GM12801 (cell line): ENCODE measurements at regions not wholly inside any gene's neighbourhood (a gene's known extent, or its start where the extent isn't known, plus 50 kb on each side); places are given as distances from the start of the nearest gene placed in this dataset.

Experiments
- TF ChIP-seq, protein P1 (sequence below): IDR thresholded peaks from one replicate; pipeline ENCODE4 v1.5.1; 2011; ENCODE audit warnings: control low read depth; ENCODE audit not compliant: insufficient read length; ENCODE audit errors: extremely low read depth

DNA sequence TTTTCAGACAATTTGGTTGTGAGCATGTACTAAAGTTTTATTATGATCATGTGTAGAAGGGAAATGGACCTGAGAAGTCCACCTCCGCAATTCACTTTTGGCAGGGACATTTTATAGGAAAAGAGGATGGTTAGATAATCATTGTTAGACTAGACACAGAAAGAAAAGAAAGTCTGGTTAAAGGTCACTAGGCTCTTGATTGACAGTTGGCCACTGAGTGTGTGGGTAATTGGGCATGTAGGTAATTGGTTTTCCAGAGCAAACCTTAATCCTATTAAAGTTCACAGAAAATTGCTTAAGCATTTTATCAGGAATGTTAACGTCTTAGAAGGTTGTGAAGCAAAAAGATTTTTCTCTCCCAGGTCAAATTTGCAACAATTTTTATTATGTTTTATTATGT is 158.5 kb upstream of the CLINT1 start:
- TF ChIP-seq, protein P1, sequence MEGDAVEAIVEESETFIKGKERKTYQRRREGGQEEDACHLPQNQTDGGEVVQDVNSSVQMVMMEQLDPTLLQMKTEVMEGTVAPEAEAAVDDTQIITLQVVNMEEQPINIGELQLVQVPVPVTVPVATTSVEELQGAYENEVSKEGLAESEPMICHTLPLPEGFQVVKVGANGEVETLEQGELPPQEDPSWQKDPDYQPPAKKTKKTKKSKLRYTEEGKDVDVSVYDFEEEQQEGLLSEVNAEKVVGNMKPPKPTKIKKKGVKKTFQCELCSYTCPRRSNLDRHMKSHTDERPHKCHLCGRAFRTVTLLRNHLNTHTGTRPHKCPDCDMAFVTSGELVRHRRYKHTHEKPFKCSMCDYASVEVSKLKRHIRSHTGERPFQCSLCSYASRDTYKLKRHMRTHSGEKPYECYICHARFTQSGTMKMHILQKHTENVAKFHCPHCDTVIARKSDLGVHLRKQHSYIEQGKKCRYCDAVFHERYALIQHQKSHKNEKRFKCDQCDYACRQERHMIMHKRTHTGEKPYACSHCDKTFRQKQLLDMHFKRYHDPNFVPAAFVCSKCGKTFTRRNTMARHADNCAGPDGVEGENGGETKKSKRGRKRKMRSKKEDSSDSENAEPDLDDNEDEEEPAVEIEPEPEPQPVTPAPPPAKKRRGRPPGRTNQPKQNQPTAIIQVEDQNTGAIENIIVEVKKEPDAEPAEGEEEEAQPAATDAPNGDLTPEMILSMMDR, result no peak

DNA sequence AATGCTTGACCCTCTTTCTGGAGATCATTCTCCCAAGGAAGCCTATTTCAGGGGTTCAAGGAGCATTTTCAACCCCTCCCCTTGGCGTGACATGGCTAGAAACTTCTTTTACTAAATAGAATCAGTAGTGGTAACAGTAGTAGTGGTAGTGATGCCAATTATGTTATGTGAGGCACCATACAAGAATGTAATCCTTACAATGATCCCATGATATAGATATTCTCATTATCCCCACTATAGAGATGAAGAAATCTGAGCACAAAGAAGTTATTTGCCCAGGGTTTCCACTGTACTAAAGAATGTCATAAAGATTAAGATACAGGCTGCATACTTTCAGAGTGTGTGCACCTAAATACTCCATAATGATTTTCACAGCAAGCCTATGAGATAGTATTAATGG is 155.4 kb upstream of the CLINT1 start:
- TF ChIP-seq, protein P1, result no peak

DNA sequence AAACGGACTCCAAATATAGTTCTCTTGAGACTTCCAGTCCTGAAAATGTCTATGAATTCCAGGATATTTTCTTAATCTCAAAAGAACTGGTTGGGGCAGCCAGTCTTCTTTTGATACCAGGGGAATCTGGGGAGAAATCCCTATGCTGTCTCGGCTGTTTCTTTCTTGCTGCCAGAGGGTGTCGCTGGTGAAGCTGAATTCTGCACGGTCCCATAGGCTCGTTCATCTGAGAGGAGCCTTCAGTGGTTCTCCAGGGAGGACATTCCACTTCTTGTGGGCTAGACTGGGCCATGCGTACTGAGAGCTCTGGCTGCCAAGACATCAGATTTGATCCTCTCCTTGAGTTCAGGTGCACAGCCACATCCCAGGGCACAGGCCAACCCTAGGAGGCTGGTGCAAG is 155.0 kb upstream of the CLINT1 start:
- TF ChIP-seq, protein P1, result no peak

DNA sequence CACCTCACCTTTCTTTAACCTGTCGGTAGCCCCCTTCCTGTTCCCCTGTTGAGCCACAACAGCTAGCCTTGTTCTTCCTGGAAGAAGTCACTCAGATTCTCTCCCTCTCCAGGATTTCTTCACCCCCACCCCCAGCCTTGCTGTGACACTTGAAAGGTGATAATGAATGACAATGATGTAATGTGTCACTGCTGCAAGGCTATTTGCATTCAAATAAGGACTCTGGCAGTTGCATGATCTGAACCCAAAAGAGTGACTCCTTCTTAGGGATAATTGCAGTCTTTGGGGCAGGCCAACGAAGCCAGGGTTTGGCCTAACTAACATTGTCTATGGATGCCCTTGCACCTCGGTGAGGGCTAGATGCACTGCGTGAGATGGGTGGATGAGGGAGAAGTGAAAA is 154.4 kb upstream of the CLINT1 start:
- TF ChIP-seq, protein P1, result no peak

DNA sequence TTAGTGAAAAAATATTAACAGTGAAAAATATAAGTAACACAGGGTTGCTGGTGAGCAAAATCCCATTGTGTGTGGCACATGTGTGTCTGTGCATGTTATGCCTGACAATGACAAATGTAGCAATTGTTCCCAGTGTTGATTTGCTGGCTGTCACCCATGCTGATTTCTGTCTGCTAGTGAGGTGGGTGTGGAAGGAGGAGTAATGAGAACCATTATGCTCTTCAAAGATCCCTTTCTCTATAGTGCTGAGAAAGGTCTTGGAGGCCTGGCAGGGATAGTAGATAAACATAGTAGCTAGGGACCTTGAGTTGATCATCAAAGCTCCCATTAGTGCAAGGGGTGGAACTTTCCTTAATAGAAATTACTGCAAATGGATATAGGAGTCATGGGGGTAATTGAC is 152.5 kb upstream of the CLINT1 start:
- TF ChIP-seq, protein P1, result no peak

DNA sequence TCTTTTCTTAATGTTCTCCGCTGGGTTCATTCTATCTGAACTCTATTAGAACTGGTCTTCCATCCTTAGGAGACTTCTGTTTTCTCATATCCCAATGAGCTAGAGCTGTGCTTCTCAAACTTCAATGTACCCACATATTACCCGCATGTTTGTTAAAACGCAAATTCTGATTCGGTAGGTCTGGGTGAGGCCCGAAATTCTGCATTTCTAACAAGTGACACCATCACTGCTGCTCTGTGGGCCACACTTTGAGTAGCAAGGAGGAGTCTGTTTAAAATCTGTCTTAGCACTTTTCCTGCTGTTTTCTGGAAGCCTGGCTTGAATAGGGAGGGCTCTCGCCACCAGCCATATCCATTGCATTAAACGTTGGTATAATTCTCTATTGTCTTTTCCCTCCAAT is 151.9 kb upstream of the CLINT1 start:
- TF ChIP-seq, protein P1, result no peak

DNA sequence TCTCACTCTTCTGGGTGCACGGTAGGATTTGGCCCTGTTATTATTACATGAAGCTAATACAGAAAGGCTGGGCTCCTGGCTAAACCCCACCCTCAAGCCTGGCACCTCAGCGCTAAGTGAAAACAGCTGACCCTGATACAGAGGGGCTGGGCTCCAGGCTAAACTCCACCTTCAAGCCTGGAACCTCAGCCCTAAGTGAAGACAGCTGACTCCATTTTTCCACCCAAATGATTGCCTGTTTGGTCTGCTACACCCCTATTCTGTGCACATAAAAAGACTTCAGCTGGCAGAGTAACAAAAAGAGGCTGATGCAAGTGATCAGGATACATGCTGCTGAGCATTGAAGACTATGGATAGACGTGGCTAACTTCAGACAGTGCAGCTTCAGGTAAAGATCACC is 148.4 kb upstream of the CLINT1 start:
- TF ChIP-seq, protein P1, result no peak

DNA sequence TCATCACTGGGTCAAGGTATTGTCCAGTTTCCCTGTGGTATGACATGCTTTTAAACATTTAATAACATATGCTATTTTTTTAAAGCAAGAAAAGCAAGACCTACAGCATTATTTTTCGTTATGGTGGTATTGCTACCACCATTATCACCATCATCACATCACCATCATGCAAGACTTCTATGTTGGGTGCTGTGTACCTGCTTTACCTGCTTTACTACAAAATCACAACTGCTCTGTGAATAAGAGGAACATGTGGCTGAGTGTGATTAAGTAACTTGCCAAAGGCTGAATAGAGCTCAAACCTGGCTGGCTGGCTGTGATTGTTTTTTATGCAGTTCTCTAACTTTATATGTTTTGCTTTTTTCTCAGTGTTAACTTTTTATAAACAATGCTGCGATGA is 140.8 kb upstream of the CLINT1 start:
- TF ChIP-seq, protein P1, result no peak
